H9 (cell line): ENCODE measurements at regions not wholly inside any gene's neighbourhood (a gene's known extent, or its start where the extent isn't known, plus 50 kb on each side); places are given as distances from the start of the nearest gene placed in this dataset.

Experiments
- DNase-seq: peaks from one replicate; pipeline ENCODE4 v3.0.0-alpha.2; 2017
- H2AFZ ChIP-seq: one replicate; pipeline ENCODE4 v1.6.1; 2013; ENCODE audit warnings: mild to moderate bottlenecking, low read length, control low read depth, moderate library complexity
- H2AK5ac ChIP-seq: 2 replicates; pipeline ENCODE4 v1.6.1; 2013; ENCODE audit warnings: low read length, control low read depth, mixed read lengths; ENCODE audit not compliant: insufficient read length
- H2BK120ac ChIP-seq: one replicate; pipeline ENCODE4 v1.6.1; 2013; ENCODE audit warnings: low read depth, mild to moderate bottlenecking, low read length, control low read depth, inconsistent platforms; ENCODE audit not compliant: poor library complexity, severe bottlenecking
- H2BK12ac ChIP-seq: 2 replicates; pipeline ENCODE4 v1.6.1; 2013; ENCODE audit warnings: low read length, control low read depth, mixed read lengths, low read depth; ENCODE audit not compliant: insufficient read length
- H2BK15ac ChIP-seq: 2 replicates; pipeline ENCODE4 v1.6.1; 2013; ENCODE audit warnings: low read depth, low read length, control low read depth
- H2BK20ac ChIP-seq: one replicate; pipeline ENCODE4 v1.6.1; 2013; ENCODE audit warnings: low read depth, mild to moderate bottlenecking, low read length, control low read depth, inconsistent platforms; ENCODE audit not compliant: poor library complexity, severe bottlenecking
- H2BK5ac ChIP-seq: 2 replicates; pipeline ENCODE4 v1.6.1; 2013; ENCODE audit warnings: low read length, control low read depth, mixed read lengths; ENCODE audit not compliant: insufficient read length
- H3K14ac ChIP-seq: 2 replicates; pipeline ENCODE4 v1.6.1; 2013; ENCODE audit warnings: low read length, control low read depth; ENCODE audit not compliant: insufficient read depth
- H3K18ac ChIP-seq: 2 replicates; pipeline ENCODE4 v1.6.1; 2013; ENCODE audit warnings: low read depth, mild to moderate bottlenecking, mixed read lengths, low read length, control low read depth; ENCODE audit not compliant: insufficient read length
- H3K23ac ChIP-seq: 2 replicates; pipeline ENCODE4 v1.6.1; 2013; ENCODE audit warnings: low read length, control low read depth, mixed read lengths, low read depth; ENCODE audit not compliant: insufficient read length
- H3K23me2 ChIP-seq: 2 replicates; pipeline ENCODE4 v1.6.1; 2013; ENCODE audit warnings: low read depth, mild to moderate bottlenecking, mixed read lengths, low read length, control low read depth; ENCODE audit not compliant: insufficient read length, poor library complexity, severe bottlenecking
- H3K27ac ChIP-seq: 2 replicates; pipeline ENCODE4 v1.5.1; 2013; ENCODE audit warnings: low read length, control low read depth, mixed read lengths, low read depth; ENCODE audit not compliant: insufficient read length
- H3K27me3 ChIP-seq: 2 replicates; pipeline ENCODE4 v1.6.1; 2013; ENCODE audit warnings: low read length, control low read depth, inconsistent platforms; ENCODE audit not compliant: insufficient read depth
- H3K4ac ChIP-seq: 2 replicates; pipeline ENCODE4 v1.6.1; 2013; ENCODE audit warnings: low read depth, mild to moderate bottlenecking, control low read depth, inconsistent platforms, low read length, moderate library complexity
- H3K4me1 ChIP-seq: 2 replicates; pipeline ENCODE4 v1.6.1; 2013; ENCODE audit warnings: low read length, control low read depth, inconsistent platforms; ENCODE audit not compliant: insufficient read depth
- H3K4me2 ChIP-seq: 2 replicates; pipeline ENCODE4 v1.6.1; 2013; ENCODE audit warnings: low read length, control low read depth, mixed read lengths; ENCODE audit not compliant: insufficient read length, insufficient read depth
- H3K56ac ChIP-seq: 2 replicates; pipeline ENCODE4 v1.6.1; 2013; ENCODE audit warnings: low read depth, mild to moderate bottlenecking, mixed read lengths, low read length, control low read depth; ENCODE audit not compliant: insufficient read length
- H3K79me1 ChIP-seq: 2 replicates; pipeline ENCODE4 v1.6.1; 2013; ENCODE audit warnings: low read depth, mild to moderate bottlenecking, moderate library complexity, low read length, control low read depth, inconsistent platforms; ENCODE audit not compliant: insufficient read depth, poor library complexity, severe bottlenecking
- H3K79me2 ChIP-seq: 2 replicates; pipeline ENCODE4 v1.6.1; 2013; ENCODE audit warnings: low read length, control low read depth, inconsistent platforms; ENCODE audit not compliant: insufficient read depth
- H3K9ac ChIP-seq: 2 replicates; pipeline ENCODE4 v1.6.1; 2013; ENCODE audit warnings: low read length, control low read depth, mixed read lengths; ENCODE audit not compliant: insufficient read length; ENCODE audit errors: extremely low read depth
- H3K9me3 ChIP-seq: one replicate; pipeline ENCODE4 v1.6.1; 2013; ENCODE audit warnings: low read depth, low read length, inconsistent platforms; ENCODE audit not compliant: control insufficient read depth
- H3T11ph ChIP-seq: one replicate; pipeline ENCODE4 v1.6.1; 2013; ENCODE audit warnings: mild to moderate bottlenecking, low read length, control low read depth, inconsistent platforms
- H4K20me1 ChIP-seq: one replicate; pipeline ENCODE4 v1.6.1; 2013; ENCODE audit not compliant: control insufficient read depth, insufficient read length, insufficient read depth
- H4K5ac ChIP-seq: 2 replicates; pipeline ENCODE4 v1.6.1; 2013; ENCODE audit warnings: low read depth, mild to moderate bottlenecking, mixed read lengths, low read length, control low read depth; ENCODE audit not compliant: insufficient read length
- H4K8ac ChIP-seq: replicated peaks from 2 replicates; pipeline ENCODE4 v1.6.1; 2013; ENCODE audit warnings: low read length, control low read depth, mixed read lengths, low read depth; ENCODE audit not compliant: insufficient read length
- H4K91ac ChIP-seq: 2 replicates; pipeline ENCODE4 v1.6.1; 2013; ENCODE audit warnings: low read depth, mild to moderate bottlenecking, moderate library complexity, mixed read lengths, low read length, control low read depth; ENCODE audit not compliant: insufficient read length
- H3K27ac Mint-ChIP-seq, 3 experiments: 2 replicates in 2 of 3; 3 replicates in 1 of 3; pipeline ENCODE4 v1.8.0; 2020 to 2021; ENCODE audit warnings: mixed read lengths in 3 of 3, mild to moderate bottlenecking in 1 of 3, moderate library complexity in 1 of 3
- H3K27me3 Mint-ChIP-seq: 2 replicates; pipeline ENCODE4 v1.8.0; 2021; ENCODE audit warnings: low read depth, mild to moderate bottlenecking, moderate library complexity, mixed read lengths
- H3K36me3 Mint-ChIP-seq, 3 experiments: 2 replicates in 2 of 3; 3 replicates in 1 of 3; pipeline ENCODE4 v1.8.0; 2020 to 2021; ENCODE audit warnings: low read depth in 3 of 3, mixed read lengths in 3 of 3; ENCODE audit not compliant: insufficient read depth in 1 of 3
- H3K4me1 Mint-ChIP-seq, 2 experiments: 2 replicates each; pipeline ENCODE4 v1.8.0; 2020; ENCODE audit warnings: mixed read lengths in 2 of 2
- H3K4me3 Mint-ChIP-seq, 2 experiments: 2 replicates in 1 of 2; 3 replicates in 1 of 2; pipeline ENCODE4 v1.8.0; 2020 to 2021; ENCODE audit warnings: mild to moderate bottlenecking in 2 of 2, mixed read lengths in 2 of 2, moderate library complexity in 1 of 2
- H3K9me3 Mint-ChIP-seq, 2 experiments: 2 replicates in 1 of 2; 3 replicates in 1 of 2; pipeline ENCODE4 v1.8.0; 2020; ENCODE audit warnings: mild to moderate bottlenecking in 2 of 2, mixed read lengths in 2 of 2, moderate library complexity in 1 of 2
- CTCF ChIP-seq: fragments of 200-600 bp; sonication (generic); conservative IDR thresholded peaks from 3 replicates; pipeline ENCODE4 v1.8.0; 2021; ENCODE audit warnings: antibody characterized with exemption, mild to moderate bottlenecking
- WGBS: extraction: QIAGEN DNeasy Blood & Tissue Kit; methylation state at CpG from one replicate; pipeline ENCODE4 v1.1.7; 2013; ENCODE audit warnings: missing lambda C conversion rate, low lambda C conversion rate, mixed read lengths; ENCODE audit not compliant: insufficient read length; ENCODE audit errors: extremely low coverage; 5-methylcytosine and 5-hydroxymethylcytosine counted together

- H3K9me3 Mint-ChIP-seq: peaks cover 13 to 22% of the 10 kb centered on the region in 2 experiments
- H4K8ac ChIP-seq: no peak overlapping the region
- H3K4ac ChIP-seq: no peak overlapping the region
- no peaks in the 10 kb centered on the region for H3K23me2 ChIP-seq
- no peaks in the 10 kb centered on the region for H3K79me2 ChIP-seq
- H3K27ac Mint-ChIP-seq: no peak overlapping the region
- no peak overlapping the region for H3K56ac ChIP-seq
- peaks cover 5 to 6% (median 5%) of the 10 kb centered on the region in 3 experiments; a peak in 4 of 7 replicates for H3K36me3 Mint-ChIP-seq
- no peak overlapping the region for H3K4me3 Mint-ChIP-seq
- H2BK120ac ChIP-seq: no peak overlapping the region
- no peak for TF ChIP-seq CTCF
- no peak overlapping the region for H3T11ph ChIP-seq
- peaks cover 46% of the 10 kb centered on the region for H3K27me3 Mint-ChIP-seq
- H3K79me1 ChIP-seq: no peaks in the 10 kb centered on the region
- H4K5ac ChIP-seq: no peak overlapping the region
- no peak overlapping the region for H3K18ac ChIP-seq
- H2BK20ac ChIP-seq: no peak overlapping the region
- no peak overlapping the region for H3K9ac ChIP-seq
- no peaks in the 10 kb centered on the region for H4K20me1 ChIP-seq
- no peak overlapping the region for H2BK5ac ChIP-seq
- H3K4me1 ChIP-seq: no peaks in the 10 kb centered on the region
- H2AK5ac ChIP-seq: no peak overlapping the region
- H3K4me2 ChIP-seq: no peak overlapping the region
- H3K27me3 ChIP-seq: no peaks in the 10 kb centered on the region
- H3K4me1 Mint-ChIP-seq: no peaks in the 10 kb centered on the region
- H2BK15ac ChIP-seq: no peak overlapping the region
- H3K27ac ChIP-seq: no peak overlapping the region
- no peak overlapping the region for H4K91ac ChIP-seq
- H3K14ac ChIP-seq: no peak overlapping the region
- no CpG with 5 or more reads among the region's 13 CpGs for WGBS
- H3K9me3 ChIP-seq: no peaks in the 10 kb centered on the region
- DNase-seq: no peak
- H3K23ac ChIP-seq: no peak overlapping the region
- H2AFZ ChIP-seq: no peak overlapping the region
- H2BK12ac ChIP-seq: no peak overlapping the region
Observed at GRCh38 chr16:86459266-86459665, 51.1 kb upstream of the FOXF1 start.
